Liver (tissue), 8 donors: ENCODE measurements at regions not wholly inside any gene's neighbourhood (a gene's known extent, or its start where the extent isn't known, plus 50 kb on each side); places are given as distances from the start of the nearest gene placed in this dataset.

Experiments used
- DNase-seq: peaks from one replicate; pipeline ENCODE4 v3.0.0-alpha.2; 2017; ENCODE audit warnings: low spot score
- H3K27ac ChIP-seq, 2 donors: one replicate each; pipeline ENCODE4 v1.7.0; 2013; ENCODE audit warnings: inconsistent platforms in 2 of 2, low read length in 2 of 2, control low read depth in 1 of 2, low read depth in 1 of 2, mild to moderate bottlenecking in 1 of 2
- H3K27me3 ChIP-seq, 4 donors: one replicate each; pipeline versions ENCODE4 v1.6.1 to v1.7.0; 2013; ENCODE audit warnings: low read length in 3 of 4, inconsistent platforms in 1 of 4, mild to moderate bottlenecking in 1 of 4, moderate library complexity in 1 of 4; ENCODE audit not compliant: control insufficient read depth in 4 of 4, insufficient read depth in 4 of 4
- H3K36me3 ChIP-seq, 4 donors: one replicate each; pipeline versions ENCODE4 v1.6.1 to v1.7.0; 2013; ENCODE audit warnings: low read length in 3 of 4, mild to moderate bottlenecking in 3 of 4, low read depth in 1 of 4, moderate library complexity in 1 of 4; ENCODE audit not compliant: control insufficient read depth in 4 of 4, insufficient read depth in 3 of 4
- H3K4me1 ChIP-seq, 4 donors: one replicate each; pipeline versions ENCODE4 v1.6.1 to v1.7.0; 2013; ENCODE audit warnings: low read length in 3 of 4, mild to moderate bottlenecking in 3 of 4, moderate library complexity in 1 of 4; ENCODE audit not compliant: control insufficient read depth in 4 of 4, insufficient read depth in 4 of 4
- H3K4me3 ChIP-seq, 3 donors: one replicate each; pipeline versions ENCODE4 v1.6.1 to v1.7.0; 2013; ENCODE audit warnings: low read length in 3 of 3, control low read depth in 1 of 3, low read depth in 1 of 3, mild to moderate bottlenecking in 1 of 3
- H3K9ac ChIP-seq, 2 donors: one replicate each; pipeline ENCODE4 v1.7.0; 2013; ENCODE audit warnings: low read length in 2 of 2, mild to moderate bottlenecking in 2 of 2, moderate library complexity in 2 of 2, control low read depth in 1 of 2, low read depth in 1 of 2
- H3K9me3 ChIP-seq, 4 donors: one replicate each; pipeline versions ENCODE4 v1.6.1 to v1.7.0; 2013; ENCODE audit warnings: low read length in 3 of 4; ENCODE audit not compliant: control insufficient read depth in 4 of 4
- EGR1 ChIP-seq, 2 donors: IDR thresholded peaks; 2 replicates each; pipeline ENCODE4 v1.6.1; 2016 to 2018; ENCODE audit warnings: antibody characterized with exemption in 2 of 2, low read depth in 2 of 2
- FOXA1 ChIP-seq: IDR thresholded peaks from 2 replicates; pipeline ENCODE4 v1.6.1; 2016; ENCODE audit warnings: antibody characterized with exemption
- FOXA2 ChIP-seq: IDR thresholded peaks from 2 replicates; pipeline ENCODE4 v1.6.1; 2016; ENCODE audit warnings: antibody characterized with exemption
- GABPA ChIP-seq, 2 donors: IDR thresholded peaks in 1 of 2; conservative IDR thresholded peaks in 1 of 2; 2 replicates each; pipeline ENCODE4 v1.6.1; 2016; ENCODE audit warnings: antibody characterized with exemption in 2 of 2, mild to moderate bottlenecking in 1 of 2, moderate library complexity in 1 of 2
- HNF4A ChIP-seq, 2 donors: conservative IDR thresholded peaks; 2 replicates each; pipeline ENCODE4 v1.6.1; 2016; ENCODE audit warnings: antibody characterized with exemption in 2 of 2, mild to moderate bottlenecking in 2 of 2
- HNF4G ChIP-seq: IDR thresholded peaks from 2 replicates; pipeline ENCODE4 v1.6.1; 2016; ENCODE audit warnings: antibody characterized with exemption
- JUND ChIP-seq, 2 donors: IDR thresholded peaks; 2 replicates each; pipeline ENCODE4 v1.6.1; 2016; ENCODE audit warnings: antibody characterized with exemption in 2 of 2
- NR2F2 ChIP-seq: IDR thresholded peaks from 2 replicates; pipeline ENCODE4 v1.6.1; 2016; ENCODE audit warnings: antibody characterized with exemption
- RAD21 ChIP-seq, 2 donors: IDR thresholded peaks; 2 replicates each; pipeline ENCODE4 v1.6.1; 2016; ENCODE audit warnings: antibody characterized with exemption in 2 of 2, mild to moderate bottlenecking in 2 of 2
- RXRA ChIP-seq, 2 donors: IDR thresholded peaks; 2 replicates each; pipeline ENCODE4 v1.6.1; 2017 to 2018; ENCODE audit warnings: antibody characterized with exemption in 2 of 2, mild to moderate bottlenecking in 1 of 2
- SP1 ChIP-seq: IDR thresholded peaks from 2 replicates; pipeline ENCODE4 v1.6.1; 2018; ENCODE audit warnings: antibody characterized with exemption, mild to moderate bottlenecking
- TAF1 ChIP-seq: conservative IDR thresholded peaks from 2 replicates; pipeline ENCODE4 v1.6.1; 2016; ENCODE audit warnings: antibody characterized with exemption, mild to moderate bottlenecking
- YY1 ChIP-seq: IDR thresholded peaks from 2 replicates; pipeline ENCODE4 v1.6.1; 2016; ENCODE audit warnings: antibody characterized with exemption, mild to moderate bottlenecking
- whole genome bisulfite sequencing: extraction: QIAGEN DNeasy Blood & Tissue Kit; methylation state at CpG from one replicate; pipeline ENCODE4 v1.1.7; 2013; 5-methylcytosine and 5-hydroxymethylcytosine counted together
- TF ChIP-seq, protein P1 (sequence below): IDR thresholded peaks from 2 replicates; pipeline ENCODE4 v1.6.1; 2016; ENCODE audit warnings: antibody characterized with exemption
- TF ChIP-seq, protein P2 (sequence below): IDR thresholded peaks from 2 replicates; pipeline ENCODE4 v1.6.1; 2016; ENCODE audit warnings: antibody characterized with exemption
- TF ChIP-seq, protein P3 (sequence below): fragments of 150-350 bp; IDR thresholded peaks from 2 replicates; pipeline ENCODE4 v1.5.1; 2017; ENCODE audit warnings: improper control_type of control experiment, low read depth, low read length; ENCODE audit not compliant: missing input control
- TF ChIP-seq, protein P4 (sequence below): IDR thresholded peaks from 2 replicates; pipeline ENCODE4 v1.6.1; 2016; ENCODE audit warnings: antibody characterized with exemption
- TF ChIP-seq, protein P5 (sequence below): IDR thresholded peaks from 2 replicates; pipeline ENCODE4 v1.6.1; 2016; ENCODE audit warnings: antibody characterized with exemption, mild to moderate bottlenecking
- donor health status: healthy.
- donor health status: healthy.
- donor health status: healthy.
- donor health status: healthy.
- donor health status: healthy.

DNA sequence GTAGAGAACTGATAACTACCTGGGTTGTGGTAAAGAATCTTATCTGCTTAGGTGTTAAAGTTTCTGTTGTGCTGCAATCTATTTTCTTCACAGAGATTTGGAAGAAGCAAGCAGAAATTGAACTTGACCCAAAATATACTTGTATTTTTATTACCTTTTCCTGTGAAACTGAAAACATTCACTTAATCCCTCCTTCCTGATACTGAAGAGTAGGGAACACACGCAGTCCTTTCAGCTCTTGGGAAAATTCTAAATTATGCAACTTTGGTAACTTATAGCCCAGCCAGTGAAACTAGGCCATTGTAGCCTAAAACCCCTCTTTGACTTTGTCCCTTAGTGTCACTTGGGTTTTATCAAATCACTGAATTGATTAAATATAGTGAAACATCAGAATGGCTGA is 128.4 kb upstream of the MEIS1 start:
- H3K4me3 ChIP-seq: no peak overlapping the region
- H3K27ac ChIP-seq: no peak overlapping the region
- no peaks in the 10 kb centered on the region for H3K36me3 ChIP-seq
- DNase-seq: no peak
- peaks cover 0 to 3% (median 0%) of the 10 kb centered on the region in 4 donors for H3K27me3 ChIP-seq
- H3K9ac ChIP-seq: no peak overlapping the region
- H3K9me3 ChIP-seq: no peaks in the 10 kb centered on the region
- 65% methylated on average over 1 of the region's 1 CpG for WGBS
- H3K4me1 ChIP-seq: no peaks in the 10 kb centered on the region
- TF ChIP-seq TAF1 (no peak), YY1 (no peak), FOXA1 (no peak), RXRA (IDR thresholded peaks at IDR 0.05) (no peak), SP1 (no peak), NR2F2 (no peak), GABPA (IDR thresholded peaks at IDR 0.05 in 1 of 2, conservative IDR thresholded peaks at IDR 0.05 in 1 of 2) (no peak), HNF4G (no peak)
- TF ChIP-seq, protein P1, sequence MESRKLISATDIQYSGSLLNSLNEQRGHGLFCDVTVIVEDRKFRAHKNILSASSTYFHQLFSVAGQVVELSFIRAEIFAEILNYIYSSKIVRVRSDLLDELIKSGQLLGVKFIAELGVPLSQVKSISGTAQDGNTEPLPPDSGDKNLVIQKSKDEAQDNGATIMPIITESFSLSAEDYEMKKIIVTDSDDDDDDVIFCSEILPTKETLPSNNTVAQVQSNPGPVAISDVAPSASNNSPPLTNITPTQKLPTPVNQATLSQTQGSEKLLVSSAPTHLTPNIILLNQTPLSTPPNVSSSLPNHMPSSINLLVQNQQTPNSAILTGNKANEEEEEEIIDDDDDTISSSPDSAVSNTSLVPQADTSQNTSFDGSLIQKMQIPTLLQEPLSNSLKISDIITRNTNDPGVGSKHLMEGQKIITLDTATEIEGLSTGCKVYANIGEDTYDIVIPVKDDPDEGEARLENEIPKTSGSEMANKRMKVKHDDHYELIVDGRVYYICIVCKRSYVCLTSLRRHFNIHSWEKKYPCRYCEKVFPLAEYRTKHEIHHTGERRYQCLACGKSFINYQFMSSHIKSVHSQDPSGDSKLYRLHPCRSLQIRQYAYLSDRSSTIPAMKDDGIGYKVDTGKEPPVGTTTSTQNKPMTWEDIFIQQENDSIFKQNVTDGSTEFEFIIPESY: no peak
- TF ChIP-seq, protein P2, sequence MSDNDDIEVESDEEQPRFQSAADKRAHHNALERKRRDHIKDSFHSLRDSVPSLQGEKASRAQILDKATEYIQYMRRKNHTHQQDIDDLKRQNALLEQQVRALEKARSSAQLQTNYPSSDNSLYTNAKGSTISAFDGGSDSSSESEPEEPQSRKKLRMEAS: no peak
- TF ChIP-seq, protein P3, sequence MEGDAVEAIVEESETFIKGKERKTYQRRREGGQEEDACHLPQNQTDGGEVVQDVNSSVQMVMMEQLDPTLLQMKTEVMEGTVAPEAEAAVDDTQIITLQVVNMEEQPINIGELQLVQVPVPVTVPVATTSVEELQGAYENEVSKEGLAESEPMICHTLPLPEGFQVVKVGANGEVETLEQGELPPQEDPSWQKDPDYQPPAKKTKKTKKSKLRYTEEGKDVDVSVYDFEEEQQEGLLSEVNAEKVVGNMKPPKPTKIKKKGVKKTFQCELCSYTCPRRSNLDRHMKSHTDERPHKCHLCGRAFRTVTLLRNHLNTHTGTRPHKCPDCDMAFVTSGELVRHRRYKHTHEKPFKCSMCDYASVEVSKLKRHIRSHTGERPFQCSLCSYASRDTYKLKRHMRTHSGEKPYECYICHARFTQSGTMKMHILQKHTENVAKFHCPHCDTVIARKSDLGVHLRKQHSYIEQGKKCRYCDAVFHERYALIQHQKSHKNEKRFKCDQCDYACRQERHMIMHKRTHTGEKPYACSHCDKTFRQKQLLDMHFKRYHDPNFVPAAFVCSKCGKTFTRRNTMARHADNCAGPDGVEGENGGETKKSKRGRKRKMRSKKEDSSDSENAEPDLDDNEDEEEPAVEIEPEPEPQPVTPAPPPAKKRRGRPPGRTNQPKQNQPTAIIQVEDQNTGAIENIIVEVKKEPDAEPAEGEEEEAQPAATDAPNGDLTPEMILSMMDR: no peak

DNA sequence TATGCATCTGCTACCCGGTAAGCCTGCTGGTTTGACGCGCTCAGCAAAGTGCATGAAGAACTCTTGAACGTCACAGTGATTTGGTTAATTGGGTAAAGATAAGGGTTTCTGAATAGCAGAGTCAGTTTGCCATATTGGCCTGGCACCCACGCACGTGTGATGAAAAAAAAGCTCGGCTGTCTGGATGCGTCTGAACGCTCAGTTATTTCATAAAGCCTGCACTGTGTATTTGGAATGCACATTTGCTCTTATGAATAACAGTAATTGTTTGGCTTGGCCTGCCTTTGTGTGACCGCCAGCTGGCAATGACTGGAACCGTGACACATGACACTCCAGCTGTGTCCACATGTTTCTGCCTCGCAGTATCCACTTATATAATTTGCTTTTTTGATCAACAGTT is 129.2 kb upstream of the MEIS1 start:
- H3K27ac ChIP-seq: no peak overlapping the region
- no peaks in the 10 kb centered on the region for H3K36me3 ChIP-seq
- WGBS: 71% methylated on average over 12 of the region's 12 CpGs
- DNase-seq: no peak
- no peak overlapping the region for H3K4me3 ChIP-seq
- no peaks in the 10 kb centered on the region for H3K4me1 ChIP-seq
- peaks cover 0 to 3% (median 0%) of the 10 kb centered on the region in 4 donors for H3K27me3 ChIP-seq
- H3K9ac ChIP-seq: no peak overlapping the region
- TF ChIP-seq GABPA (IDR thresholded peaks at IDR 0.05 in 1 of 2, conservative IDR thresholded peaks at IDR 0.05 in 1 of 2) (no peak), FOXA2 (no peak), NR2F2 (no peak), RAD21 (IDR thresholded peaks at IDR 0.05) (no peak), FOXA1 (no peak), SP1 (no peak), EGR1 (IDR thresholded peaks at IDR 0.05; ENCODE audit: low read depth in 2 of 2) (no peak), RXRA (IDR thresholded peaks at IDR 0.05) (no peak), HNF4G (no peak), HNF4A (conservative IDR thresholded peaks at IDR 0.05) (no peak), JUND (IDR thresholded peaks at IDR 0.05) (no peak), TAF1 (no peak), YY1 (no peak)
- TF ChIP-seq, protein P2: no peak
- TF ChIP-seq, protein P1: no peak
- TF ChIP-seq, protein P4, sequence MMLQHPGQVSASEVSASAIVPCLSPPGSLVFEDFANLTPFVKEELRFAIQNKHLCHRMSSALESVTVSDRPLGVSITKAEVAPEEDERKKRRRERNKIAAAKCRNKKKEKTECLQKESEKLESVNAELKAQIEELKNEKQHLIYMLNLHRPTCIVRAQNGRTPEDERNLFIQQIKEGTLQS: no peak
- TF ChIP-seq, protein P3: no peak
- TF ChIP-seq, protein P5, sequence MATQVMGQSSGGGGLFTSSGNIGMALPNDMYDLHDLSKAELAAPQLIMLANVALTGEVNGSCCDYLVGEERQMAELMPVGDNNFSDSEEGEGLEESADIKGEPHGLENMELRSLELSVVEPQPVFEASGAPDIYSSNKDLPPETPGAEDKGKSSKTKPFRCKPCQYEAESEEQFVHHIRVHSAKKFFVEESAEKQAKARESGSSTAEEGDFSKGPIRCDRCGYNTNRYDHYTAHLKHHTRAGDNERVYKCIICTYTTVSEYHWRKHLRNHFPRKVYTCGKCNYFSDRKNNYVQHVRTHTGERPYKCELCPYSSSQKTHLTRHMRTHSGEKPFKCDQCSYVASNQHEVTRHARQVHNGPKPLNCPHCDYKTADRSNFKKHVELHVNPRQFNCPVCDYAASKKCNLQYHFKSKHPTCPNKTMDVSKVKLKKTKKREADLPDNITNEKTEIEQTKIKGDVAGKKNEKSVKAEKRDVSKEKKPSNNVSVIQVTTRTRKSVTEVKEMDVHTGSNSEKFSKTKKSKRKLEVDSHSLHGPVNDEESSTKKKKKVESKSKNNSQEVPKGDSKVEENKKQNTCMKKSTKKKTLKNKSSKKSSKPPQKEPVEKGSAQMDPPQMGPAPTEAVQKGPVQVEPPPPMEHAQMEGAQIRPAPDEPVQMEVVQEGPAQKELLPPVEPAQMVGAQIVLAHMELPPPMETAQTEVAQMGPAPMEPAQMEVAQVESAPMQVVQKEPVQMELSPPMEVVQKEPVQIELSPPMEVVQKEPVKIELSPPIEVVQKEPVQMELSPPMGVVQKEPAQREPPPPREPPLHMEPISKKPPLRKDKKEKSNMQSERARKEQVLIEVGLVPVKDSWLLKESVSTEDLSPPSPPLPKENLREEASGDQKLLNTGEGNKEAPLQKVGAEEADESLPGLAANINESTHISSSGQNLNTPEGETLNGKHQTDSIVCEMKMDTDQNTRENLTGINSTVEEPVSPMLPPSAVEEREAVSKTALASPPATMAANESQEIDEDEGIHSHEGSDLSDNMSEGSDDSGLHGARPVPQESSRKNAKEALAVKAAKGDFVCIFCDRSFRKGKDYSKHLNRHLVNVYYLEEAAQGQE: no peak
- no peaks in the 10 kb centered on the region for H3K9me3 ChIP-seq
